Endothelial cell (in vitro differentiated cells): ENCODE measurements at regions not wholly inside any gene's neighbourhood (a gene's known extent, or its start where the extent isn't known, plus 50 kb on each side); places are given as distances from the start of the nearest gene placed in this dataset.

ENCODE experiments used
- DNase-seq: peaks from one replicate; pipeline ENCODE4 v3.0.0; 2021; ENCODE audit warnings: low spot score
- H3K27ac Mint-ChIP-seq: one replicate; pipeline ENCODE4 v1.8.0; 2021; ENCODE audit warnings: mixed read lengths, inconsistent platforms; ENCODE audit not compliant: unreplicated experiment
- H3K27me3 Mint-ChIP-seq: one replicate; pipeline ENCODE4 v1.8.0; 2021; ENCODE audit warnings: mild to moderate bottlenecking, moderate library complexity, mixed read lengths, inconsistent platforms; ENCODE audit not compliant: unreplicated experiment
- H3K36me3 Mint-ChIP-seq: one replicate; pipeline ENCODE4 v1.8.0; 2021; ENCODE audit warnings: mild to moderate bottlenecking, low read depth, mixed read lengths, inconsistent platforms; ENCODE audit not compliant: unreplicated experiment
- H3K4me1 Mint-ChIP-seq: one replicate; pipeline ENCODE4 v1.8.0; 2021; ENCODE audit warnings: mild to moderate bottlenecking, mixed read lengths, inconsistent platforms; ENCODE audit not compliant: unreplicated experiment
- H3K4me3 Mint-ChIP-seq: one replicate; pipeline ENCODE4 v1.8.0; 2021; ENCODE audit warnings: mild to moderate bottlenecking, mixed read lengths, inconsistent platforms; ENCODE audit not compliant: unreplicated experiment
- H3K9me3 Mint-ChIP-seq: one replicate; pipeline ENCODE4 v1.8.0; 2021; ENCODE audit warnings: mixed read lengths, inconsistent platforms; ENCODE audit not compliant: unreplicated experiment
- TF ChIP-seq, protein P1 (sequence below): fragments of 200-600 bp; sonication (generic); IDR thresholded peaks from one replicate; pipeline ENCODE4 v1.5.0; 2021; ENCODE audit warnings: antibody characterized with exemption; ENCODE audit not compliant: unreplicated experiment

DNA sequence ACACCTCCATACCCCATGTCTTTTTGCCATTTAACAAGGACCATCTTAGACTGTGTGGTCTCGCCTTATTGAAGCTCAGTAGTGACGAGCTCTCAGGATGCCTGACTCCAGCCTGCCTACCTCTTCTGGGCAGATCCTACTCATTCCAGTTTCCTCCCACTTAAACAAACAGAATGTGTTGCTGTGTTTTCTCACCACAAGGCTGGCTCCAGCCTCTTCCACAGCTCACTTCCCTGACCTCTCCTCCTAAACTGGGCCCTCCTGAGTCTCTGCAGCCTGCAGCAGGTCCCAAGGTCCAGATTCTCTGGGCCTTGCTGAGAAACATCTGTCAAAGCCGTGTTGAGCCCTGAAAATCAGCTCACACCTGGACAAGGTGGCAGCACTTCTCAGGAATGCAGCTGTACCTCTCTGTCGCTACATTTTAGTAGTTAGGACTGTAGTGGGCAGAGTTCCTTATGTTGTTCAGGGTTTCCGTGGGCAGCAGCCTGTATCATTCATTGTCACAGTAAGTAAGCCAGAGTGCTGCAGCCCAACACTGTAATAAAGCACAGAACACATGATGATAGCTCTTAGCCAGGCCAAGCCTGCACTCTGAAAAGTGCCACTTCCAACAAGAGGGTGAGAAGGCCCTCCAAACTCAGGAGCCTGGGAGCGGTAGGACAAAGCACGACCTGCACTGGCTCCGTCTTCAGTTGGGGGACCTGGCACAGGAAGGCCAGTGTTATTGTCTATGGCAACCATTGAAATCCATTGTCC lies 68.5 kb downstream of the NKX2-1 start:
- TF ChIP-seq, protein P1, sequence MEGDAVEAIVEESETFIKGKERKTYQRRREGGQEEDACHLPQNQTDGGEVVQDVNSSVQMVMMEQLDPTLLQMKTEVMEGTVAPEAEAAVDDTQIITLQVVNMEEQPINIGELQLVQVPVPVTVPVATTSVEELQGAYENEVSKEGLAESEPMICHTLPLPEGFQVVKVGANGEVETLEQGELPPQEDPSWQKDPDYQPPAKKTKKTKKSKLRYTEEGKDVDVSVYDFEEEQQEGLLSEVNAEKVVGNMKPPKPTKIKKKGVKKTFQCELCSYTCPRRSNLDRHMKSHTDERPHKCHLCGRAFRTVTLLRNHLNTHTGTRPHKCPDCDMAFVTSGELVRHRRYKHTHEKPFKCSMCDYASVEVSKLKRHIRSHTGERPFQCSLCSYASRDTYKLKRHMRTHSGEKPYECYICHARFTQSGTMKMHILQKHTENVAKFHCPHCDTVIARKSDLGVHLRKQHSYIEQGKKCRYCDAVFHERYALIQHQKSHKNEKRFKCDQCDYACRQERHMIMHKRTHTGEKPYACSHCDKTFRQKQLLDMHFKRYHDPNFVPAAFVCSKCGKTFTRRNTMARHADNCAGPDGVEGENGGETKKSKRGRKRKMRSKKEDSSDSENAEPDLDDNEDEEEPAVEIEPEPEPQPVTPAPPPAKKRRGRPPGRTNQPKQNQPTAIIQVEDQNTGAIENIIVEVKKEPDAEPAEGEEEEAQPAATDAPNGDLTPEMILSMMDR: no peak
- no peak overlapping the region for H3K4me3 Mint-ChIP-seq

DNA sequence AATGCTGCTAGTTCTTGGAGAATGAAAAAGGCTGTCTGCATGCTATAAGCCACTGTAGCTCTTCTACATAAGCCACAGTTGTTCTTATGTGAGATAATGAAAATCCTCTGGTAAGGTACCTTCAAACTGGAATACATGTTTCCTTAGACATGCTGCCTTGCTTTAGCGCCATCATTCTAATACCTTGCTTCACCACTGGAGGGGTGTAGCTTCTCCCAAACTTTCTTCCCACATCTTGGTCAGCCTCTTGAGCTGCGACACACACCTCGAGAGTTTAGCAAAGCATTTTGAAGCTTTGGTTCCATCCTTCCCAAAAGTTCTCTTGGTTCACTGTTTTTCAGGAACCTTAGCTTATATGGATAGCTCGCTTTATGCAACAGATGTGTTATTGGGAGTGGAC lies 69.5 kb downstream of the NKX2-1 start:
- Mint-ChIP-seq H3K4me1 (peaks cover 55% of the 10 kb centered on the region), H3K36me3 (no peaks in the 10 kb centered on the region), H3K4me3 (no peak overlapping the region), H3K27ac (no peak overlapping the region), H3K9me3 (no peaks in the 10 kb centered on the region), H3K27me3 (no peaks in the 10 kb centered on the region)
- DNase-seq: no peak
- TF ChIP-seq, protein P1: no peak

More for the DNA sequence above, 68.5 kb downstream of the NKX2-1 start:
- H3K27ac Mint-ChIP-seq: peak overlapping the region; percentile 77
- H3K36me3 Mint-ChIP-seq: no peaks in the 10 kb centered on the region
- no peaks in the 10 kb centered on the region for H3K9me3 Mint-ChIP-seq
- H3K4me1 Mint-ChIP-seq: peaks cover 51% of the 10 kb centered on the region
- H3K27me3 Mint-ChIP-seq: no peaks in the 10 kb centered on the region
- no peak for DNase-seq

DNA sequence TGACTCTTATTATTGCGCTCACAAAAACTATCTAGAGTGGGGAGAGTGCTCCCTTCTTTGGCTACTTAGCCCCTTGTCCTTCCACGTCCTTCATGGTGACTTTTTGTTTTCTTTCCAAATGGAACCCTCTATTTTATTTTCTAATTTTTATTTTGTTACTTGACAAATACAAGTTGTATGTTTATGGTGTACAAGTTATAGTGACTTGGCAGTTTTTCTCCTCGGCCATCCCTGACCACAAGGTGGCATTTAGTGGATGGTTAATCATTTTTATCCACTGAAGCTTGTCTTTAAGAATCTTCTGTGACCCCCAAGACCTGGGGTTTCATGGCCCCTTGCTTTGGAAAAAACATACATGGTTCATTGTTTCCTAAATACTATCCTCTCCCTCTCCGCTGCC lies 70.1 kb downstream of the NKX2-1 start:
- Mint-ChIP-seq H3K4me3 (no peak overlapping the region), H3K27ac (no peak overlapping the region), H3K27me3 (no peaks in the 10 kb centered on the region), H3K36me3 (no peaks in the 10 kb centered on the region), H3K9me3 (no peaks in the 10 kb centered on the region), H3K4me1 (peaks cover 52% of the 10 kb centered on the region)
- TF ChIP-seq, protein P1: no peak
- no peak for DNase-seq

GRCh38 chr14:36443374-36443773 lies 76.7 kb downstream of the NKX2-1 start:
- Mint-ChIP-seq H3K4me3 (no peak overlapping the region), H3K36me3 (no peaks in the 10 kb centered on the region), H3K27me3 (peaks cover 2% of the 10 kb centered on the region), H3K9me3 (no peaks in the 10 kb centered on the region), H3K4me1 (peaks cover 48% of the 10 kb centered on the region), H3K27ac (no peak overlapping the region)
- DNase-seq: no peak
- TF ChIP-seq, protein P1: no peak

- DNase-seq: no peak
- Mint-ChIP-seq H3K4me1 (peaks cover 48% of the 10 kb centered on the region), H3K9me3 (no peaks in the 10 kb centered on the region), H3K27ac (peak overlapping the region; percentile 25), H3K4me3 (no peak overlapping the region), H3K27me3 (peaks cover 2% of the 10 kb centered on the region), H3K36me3 (no peaks in the 10 kb centered on the region)
- TF ChIP-seq, protein P1: no peak
Observed at GRCh38 chr14:36442824-36443241, 77.2 kb downstream of the NKX2-1 start.
